Activated T-cell treated with anti-CD3 and anti-CD28 coated beads for 1 hour (primary cell): ENCODE measurements at regions not wholly inside any gene's neighbourhood (a gene's known extent, or its start where the extent isn't known, plus 50 kb on each side); places are given as distances from the start of the nearest gene placed in this dataset.
"Not testable (repeated sequence)": the region's sequence is repeated elsewhere in the genome, so short reads cannot be mapped to it uniquely, and the experiment has no call there.

Experiments used
- DNase-seq: peaks from one replicate; pipeline ENCODE4 v3.0.0-alpha.2; 2020; ENCODE audit warnings: low read depth

GRCh38 chr2:126059379-126059778 lies 596.6 kb upstream of the GYPC start:
- no peak for DNase-seq

GRCh38 chr2:126085011-126085795 lies 570.8 kb upstream of the GYPC start:
- no peak for DNase-seq

GRCh38 chr2:126100962-126101361 lies 555.0 kb upstream of the GYPC start:
- DNase-seq: no peak

DNA sequence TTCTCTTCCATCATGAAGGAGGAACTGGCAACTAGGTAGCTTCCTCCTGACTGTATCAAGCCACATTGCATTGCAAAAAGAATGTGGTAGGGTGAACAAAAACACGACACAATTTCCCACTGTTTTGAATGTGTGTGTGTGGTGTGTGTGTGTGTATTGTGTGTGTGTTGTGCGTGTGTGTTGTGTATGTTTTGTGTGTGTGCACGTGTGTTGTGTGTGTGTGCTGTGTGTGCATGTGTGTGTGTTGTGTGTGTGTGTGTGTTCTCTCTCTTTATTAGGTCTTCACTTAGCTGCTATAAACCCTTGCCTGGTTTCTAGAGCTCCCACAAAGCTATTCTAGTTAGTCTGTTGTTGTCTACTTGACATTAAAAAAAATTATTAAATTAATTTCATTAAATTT lies 550.0 kb upstream of the GYPC start:
- no peak for DNase-seq

- DNase-seq: no peak
Measured at GRCh38 chr2:126107883-126108282, 548.1 kb upstream of the GYPC start.

DNA sequence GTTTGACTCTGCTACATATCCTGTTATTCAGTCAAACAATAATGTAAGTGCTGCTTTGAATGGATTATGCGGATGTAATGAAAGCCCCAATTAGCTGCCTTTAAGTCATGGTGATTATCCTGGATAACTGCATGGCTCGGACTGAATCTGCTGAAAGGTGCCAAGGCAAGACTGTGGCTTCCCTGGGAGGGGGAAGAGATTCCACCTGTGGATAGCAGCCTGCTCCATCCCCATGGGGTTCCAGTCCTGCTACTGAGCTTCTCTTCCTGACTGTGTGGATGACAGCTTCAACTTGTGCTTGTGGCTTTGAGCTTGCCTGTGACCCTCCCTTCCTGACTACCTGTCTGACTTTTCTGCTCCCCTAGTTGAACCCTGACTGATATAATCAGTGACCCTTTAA lies 540.0 kb upstream of the GYPC start:
- DNase-seq: no peak

GRCh38 chr2:126117886-126118285 lies 538.1 kb upstream of the GYPC start:
- DNase-seq: no peak

GRCh38 chr2:126145752-126146151 lies 510.2 kb upstream of the GYPC start:
- DNase-seq: no peak

DNA sequence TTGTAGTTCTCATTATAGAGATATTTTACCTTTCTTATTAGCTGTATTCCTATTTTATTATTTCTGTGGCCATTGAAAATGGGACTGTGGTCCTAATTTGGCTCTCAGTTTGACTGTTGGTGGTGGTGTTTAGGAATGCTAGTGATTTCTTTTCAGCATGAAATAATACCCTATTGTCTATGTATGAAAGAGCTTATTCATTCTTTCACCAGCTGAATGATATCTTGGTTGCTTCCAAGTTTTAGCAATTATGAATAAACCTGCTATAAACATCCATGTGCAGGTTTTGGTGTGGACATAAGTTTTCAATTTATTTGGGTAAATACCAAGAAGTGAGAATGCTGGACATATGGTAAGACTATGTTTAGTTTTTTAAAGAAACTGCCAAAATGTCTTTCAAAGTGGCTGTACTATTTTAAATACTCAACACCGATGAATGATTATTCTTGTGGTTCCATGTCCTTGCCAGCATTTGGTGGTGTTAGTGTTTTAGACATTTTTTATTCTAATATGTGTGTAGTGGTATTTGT lies 501.6 kb upstream of the GYPC start:
- no peak for DNase-seq

- DNase-seq: not testable (repeated sequence)
Measured at GRCh38 chr2:126160950-126161349, 495.0 kb upstream of the GYPC start.

DNA sequence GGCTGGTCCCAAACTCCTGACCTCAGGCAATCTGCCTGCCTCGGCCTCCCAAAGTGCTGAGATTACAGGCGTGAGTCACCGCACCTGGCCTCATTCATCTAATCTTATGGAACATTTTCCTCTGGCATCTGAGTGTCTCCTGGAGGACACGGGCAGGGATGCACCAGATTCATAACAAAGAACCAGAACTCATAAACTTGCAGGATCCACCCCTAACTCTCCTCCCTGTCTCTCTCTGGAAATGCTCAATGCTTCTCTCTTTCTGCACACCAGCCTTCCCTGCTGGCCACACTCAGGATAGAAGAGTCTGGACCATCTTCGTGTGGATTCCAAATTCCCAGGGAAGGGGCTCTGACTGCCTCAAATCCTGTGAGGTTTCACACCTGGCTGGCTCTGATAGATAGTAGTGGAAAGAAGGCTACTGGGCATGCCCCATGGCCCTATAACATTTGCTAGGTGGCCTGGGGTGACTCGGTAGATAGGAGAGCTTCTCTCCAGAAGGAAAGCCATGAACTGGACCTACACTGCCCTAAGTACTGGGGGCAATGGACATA lies 483.2 kb upstream of the GYPC start:
- no peak for DNase-seq

- no peak for DNase-seq
Measured at GRCh38 chr2:126175222-126175621, 480.7 kb upstream of the GYPC start.

- no peak for DNase-seq
Measured at GRCh38 chr2:126177479-126177878, 478.5 kb upstream of the GYPC start.

DNA sequence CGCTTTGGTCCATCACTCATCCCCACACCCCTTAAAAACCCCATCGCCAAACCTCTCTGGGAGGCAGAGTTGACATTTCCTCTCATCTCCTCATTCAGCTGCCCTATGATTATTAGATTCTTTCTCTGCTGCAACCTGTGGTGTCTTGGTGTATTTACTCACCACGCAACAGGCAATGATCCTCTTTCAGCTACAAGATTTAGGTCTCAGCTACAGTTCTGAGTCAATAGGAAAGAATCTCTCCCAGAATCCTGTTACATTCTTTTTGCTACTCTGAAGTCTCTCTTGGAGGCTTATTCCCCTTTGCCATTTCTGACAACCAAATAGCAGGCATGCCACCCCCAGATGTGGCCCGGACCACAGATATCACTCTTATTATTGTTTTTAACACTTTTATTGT lies 468.3 kb upstream of the GYPC start:
- DNase-seq: no peak

DNA sequence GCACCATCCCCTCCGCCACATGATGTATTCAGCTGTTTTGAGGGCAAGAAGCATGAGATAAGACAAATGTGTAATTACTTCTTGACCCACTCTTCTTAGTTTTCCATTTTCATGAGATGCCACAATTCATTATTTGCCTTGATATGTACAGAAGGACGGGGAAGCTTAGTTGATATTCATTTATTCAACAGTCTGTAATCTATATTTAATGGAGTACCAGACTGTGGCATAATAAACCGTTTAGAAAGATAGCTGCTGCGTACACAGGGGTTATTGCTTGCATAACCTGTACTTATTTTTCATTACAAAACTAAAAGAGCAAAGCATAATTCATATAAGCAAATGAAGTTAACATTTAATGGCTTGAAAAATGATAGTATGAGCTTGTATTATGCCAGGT lies 466.4 kb upstream of the GYPC start:
- no peak for DNase-seq

GRCh38 chr2:126200538-126200937 lies 455.4 kb upstream of the GYPC start:
- no peak for DNase-seq

DNA sequence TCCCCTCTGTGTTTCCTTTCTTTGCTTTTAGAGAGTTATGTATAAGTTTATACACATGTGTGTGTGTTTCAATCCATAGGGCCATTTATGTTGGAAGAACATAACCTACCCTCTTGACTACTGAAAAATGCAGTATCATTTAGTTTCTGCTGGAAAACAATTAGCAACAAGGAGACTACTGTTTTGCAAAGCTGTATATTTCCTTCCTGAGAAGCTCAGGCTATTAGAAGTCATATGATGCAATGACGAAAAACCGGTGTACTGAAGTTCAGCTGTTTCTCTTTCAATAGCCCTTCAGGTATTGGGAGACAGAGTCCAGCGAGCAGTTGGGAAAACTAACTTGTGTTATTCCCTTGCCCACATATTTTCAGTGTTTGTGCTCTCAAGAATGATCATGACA lies 447.7 kb upstream of the GYPC start:
- no peak for DNase-seq

DNA sequence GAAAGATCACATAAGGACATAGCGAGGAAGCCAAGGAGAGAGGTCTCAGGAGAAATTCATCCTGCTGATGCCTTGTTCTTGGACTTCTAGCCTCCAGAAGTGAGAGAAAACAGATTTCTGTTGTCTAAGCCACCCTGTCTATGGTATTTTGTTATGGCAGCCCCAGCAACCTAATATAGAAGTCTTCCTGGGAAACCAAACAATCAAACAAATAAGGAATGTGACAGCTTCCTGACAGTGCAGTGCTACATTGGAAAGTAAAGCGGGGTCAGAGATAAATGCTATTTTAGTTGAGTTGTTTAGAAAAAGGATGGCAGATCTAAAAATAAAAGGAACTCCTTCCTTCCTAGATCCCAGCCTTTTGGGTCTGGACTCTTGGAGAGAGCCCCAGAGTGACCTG lies 443.2 kb upstream of the GYPC start:
- no peak for DNase-seq

GRCh38 chr2:126219081-126219480 lies 436.9 kb upstream of the GYPC start:
- DNase-seq: no peak

DNA sequence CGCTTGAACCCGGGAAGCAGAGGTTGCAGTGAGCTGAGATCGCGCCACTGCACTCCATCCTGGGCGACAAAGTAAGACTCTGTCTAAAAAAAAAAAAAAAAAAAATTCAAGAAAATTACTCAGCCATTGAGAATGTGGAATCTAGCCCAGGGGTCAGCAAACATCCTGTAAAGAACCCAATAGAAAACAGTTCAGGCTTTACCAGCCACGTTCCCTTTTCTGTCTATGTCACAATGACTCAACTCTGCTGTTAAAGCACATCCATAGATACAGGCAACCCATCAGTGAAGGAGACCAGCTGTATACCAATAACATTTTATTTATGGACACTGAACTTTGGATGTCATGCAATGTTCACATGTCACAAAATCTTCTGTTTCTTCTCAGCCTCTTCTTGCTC lies 435.6 kb upstream of the GYPC start:
- DNase-seq: no peak

DNA sequence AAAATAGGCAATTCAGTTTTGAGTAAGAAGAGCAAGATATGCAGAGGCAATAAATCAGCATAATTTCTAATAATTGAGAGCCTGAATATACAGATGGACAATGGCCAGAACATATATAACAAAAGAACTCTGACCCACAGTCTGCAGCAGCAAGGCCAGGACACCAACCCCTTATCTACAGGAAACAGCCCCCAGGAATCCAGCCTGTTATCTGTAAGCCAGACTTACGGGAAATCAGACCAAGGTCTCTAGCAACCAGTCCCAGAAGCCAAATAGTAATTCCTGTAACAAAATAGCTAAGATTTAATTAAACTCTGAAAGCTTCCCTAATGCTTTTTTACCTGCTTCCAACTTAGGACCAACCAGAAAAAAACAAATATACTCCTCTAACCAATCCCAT lies 434.5 kb upstream of the GYPC start:
- DNase-seq: no peak

- no peak for DNase-seq
Measured at GRCh38 chr2:126222278-126222677, 433.7 kb upstream of the GYPC start.

GRCh38 chr2:126224776-126225175 lies 431.2 kb upstream of the GYPC start:
- no peak for DNase-seq

DNA sequence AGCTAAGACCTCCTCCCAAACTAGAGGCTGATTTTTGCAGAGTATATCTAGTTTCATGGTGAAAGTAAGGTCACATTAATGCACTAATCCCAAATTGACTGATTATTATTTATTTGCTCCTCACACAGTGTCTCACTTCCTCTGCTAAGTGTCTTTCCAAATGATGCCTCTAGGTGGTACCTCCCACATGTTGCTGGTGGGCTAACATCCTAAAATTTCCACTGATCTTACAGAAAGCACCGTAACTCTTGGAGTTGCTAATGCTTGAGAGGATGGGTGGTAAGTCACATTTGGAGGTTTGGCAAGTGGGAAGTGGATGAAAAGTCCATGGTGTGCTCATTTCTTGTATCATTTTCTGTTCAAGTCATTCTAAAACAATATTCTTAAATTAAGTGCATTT lies 428.7 kb upstream of the GYPC start:
- DNase-seq: no peak
